GM19468 (cell line): ENCODE measurements at regions not wholly inside any gene's neighbourhood (a gene's known extent, or its start where the extent isn't known, plus 50 kb on each side); places are given as distances from the start of the nearest gene placed in this dataset.

Experiments
- ATAC-seq: cut with Tn5 transposase; IDR thresholded peaks from one replicate; pipeline ENCODE4 v1.9.1; 2021; ENCODE audit warnings: mild to moderate bottlenecking, moderate library complexity, moderate number of reproducible peaks; ENCODE audit not compliant: unreplicated experiment; ENCODE audit errors: extremely low read depth

GRCh38 chr22:49136816-49137180 lies 690.9 kb downstream of the BRD1 start:
- ATAC-seq: no peak

GRCh38 chr22:49136041-49136815 lies 691.4 kb downstream of the BRD1 start:
- ATAC-seq: no peak

- no peak for ATAC-seq
These were observed 693.6 kb downstream of the BRD1 start for GRCh38 chr22:49134076-49134475.

- no peak for ATAC-seq
These were observed 694.1 kb downstream of the BRD1 start for GRCh38 chr22:49133541-49133940.

GRCh38 chr22:49132009-49132408 lies 695.7 kb downstream of the BRD1 start:
- no peak for ATAC-seq

GRCh38 chr22:49129736-49130135 lies 697.9 kb downstream of the BRD1 start:
- ATAC-seq: no peak

- ATAC-seq: no peak
These were observed 698.8 kb downstream of the BRD1 start for GRCh38 chr22:49128874-49129273.

GRCh38 chr22:49124608-49125007 lies 703.1 kb downstream of the BRD1 start:
- ATAC-seq: no peak

- no peak for ATAC-seq
These were observed 704.0 kb downstream of the BRD1 start for GRCh38 chr22:49123621-49124192.

GRCh38 chr22:49119551-49119952 lies 708.1 kb downstream of the BRD1 start:
- no peak for ATAC-seq

GRCh38 chr22:49118065-49118464 lies 709.6 kb downstream of the BRD1 start:
- no peak for ATAC-seq

GRCh38 chr22:49117486-49117885 lies 710.2 kb downstream of the BRD1 start:
- no peak for ATAC-seq

GRCh38 chr22:49116486-49117120 lies 711.1 kb downstream of the BRD1 start:
- no peak for ATAC-seq

- ATAC-seq: no peak
These were observed 711.7 kb downstream of the BRD1 start for GRCh38 chr22:49116021-49116420.

GRCh38 chr22:49115197-49115596 lies 712.5 kb downstream of the BRD1 start:
- no peak for ATAC-seq

GRCh38 chr22:49113758-49114157 lies 713.9 kb downstream of the BRD1 start:
- no peak for ATAC-seq

- ATAC-seq: no peak
These were observed 714.7 kb downstream of the BRD1 start for GRCh38 chr22:49112661-49113626.

GRCh38 chr22:49112176-49112575 lies 715.5 kb downstream of the BRD1 start:
- no peak for ATAC-seq

- ATAC-seq: no peak
These were observed 716.6 kb downstream of the BRD1 start for GRCh38 chr22:49111085-49111484.

GRCh38 chr22:49108636-49109315 lies 718.9 kb downstream of the BRD1 start:
- no peak for ATAC-seq
